Neural progenitor cell (in vitro differentiated cells): ENCODE measurements at regions not wholly inside any gene's neighbourhood (a gene's known extent, or its start where the extent isn't known, plus 50 kb on each side); places are given as distances from the start of the nearest gene placed in this dataset.

Source experiments
- DNase-seq: peaks from one replicate; pipeline ENCODE4 v3.0.0-alpha.2; 2016; ENCODE audit warnings: low spot score
- H2AFZ ChIP-seq: fragments of 200-600 bp; sonication (generic); replicated peaks from 2 replicates; pipeline ENCODE4 v1.6.1; 2016; ENCODE audit warnings: antibody characterized with exemption
- H3F3A ChIP-seq: fragments of 200-600 bp; sonication (generic); 2 replicates; pipeline ENCODE4 v1.6.1; 2016; ENCODE audit warnings: antibody characterized with exemption, low read depth
- H3K27ac ChIP-seq: fragments of 200-600 bp; sonication (generic); 2 replicates; pipeline ENCODE4 v1.5.1; 2016; ENCODE audit warnings: mild to moderate bottlenecking
- H3K27me3 ChIP-seq: fragments of 200-600 bp; sonication (generic); 2 replicates; pipeline ENCODE4 v1.6.1; 2016; ENCODE audit warnings: mild to moderate bottlenecking, moderate library complexity
- H3K36me3 ChIP-seq: fragments of 200-600 bp; sonication (generic); 2 replicates; pipeline ENCODE4 v1.5.1; 2016
- H3K4me1 ChIP-seq: fragments of 200-600 bp; sonication (generic); 2 replicates; pipeline ENCODE4 v1.6.1; 2016; ENCODE audit warnings: mixed run types
- H3K4me2 ChIP-seq: fragments of 200-600 bp; sonication (generic); 2 replicates; pipeline ENCODE4 v1.6.1; 2016
- H3K4me3 ChIP-seq: fragments of 200-600 bp; sonication (generic); 2 replicates; pipeline ENCODE4 v1.5.1; 2016
- H3K79me2 ChIP-seq: fragments of 200-600 bp; sonication (generic); 2 replicates; pipeline ENCODE4 v1.6.1; 2016; ENCODE audit warnings: low read depth
- H3K9ac ChIP-seq: fragments of 200-600 bp; sonication (generic); 2 replicates; pipeline ENCODE4 v1.6.1; 2016
- H3K9me3 ChIP-seq: fragments of 200-600 bp; sonication (generic); 2 replicates; pipeline ENCODE4 v1.5.1; 2016; ENCODE audit warnings: low read depth
- H4K20me1 ChIP-seq: fragments of 200-600 bp; sonication (generic); 2 replicates; pipeline ENCODE4 v1.6.1; 2016; ENCODE audit warnings: low read depth
- H3K27ac Mint-ChIP-seq: 3 replicates; pipeline ENCODE4 v1.8.0; 2021; ENCODE audit warnings: mixed read lengths
- H3K27me3 Mint-ChIP-seq: 2 replicates; pipeline ENCODE4 v1.8.0; 2022; ENCODE audit warnings: low read depth, mild to moderate bottlenecking, inconsistent platforms, moderate library complexity, mixed read lengths; ENCODE audit not compliant: insufficient read depth
- H3K36me3 Mint-ChIP-seq: 3 replicates; pipeline ENCODE4 v1.8.0; 2021; ENCODE audit warnings: mixed read lengths
- H3K4me1 Mint-ChIP-seq: 3 replicates; pipeline ENCODE4 v1.8.0; 2021; ENCODE audit warnings: mixed read lengths
- H3K4me3 Mint-ChIP-seq: 3 replicates; pipeline ENCODE4 v1.8.0; 2021; ENCODE audit warnings: mild to moderate bottlenecking, moderate library complexity, mixed read lengths
- H3K9me3 Mint-ChIP-seq: 3 replicates; pipeline ENCODE4 v1.8.0; 2020; ENCODE audit warnings: mixed read lengths
- CTCF ChIP-seq: fragments of 200-600 bp; sonication (generic); IDR thresholded peaks from 2 replicates; pipeline ENCODE4 v1.5.1; 2017; ENCODE audit warnings: antibody characterized with exemption, mild to moderate bottlenecking
- EZH2 ChIP-seq: fragments of 200-600 bp; sonication (generic); IDR thresholded peaks from 2 replicates; pipeline ENCODE4 v1.6.1; 2017; ENCODE audit warnings: antibody characterized with exemption, mild to moderate bottlenecking, moderate library complexity
- EZH2phosphoT487 ChIP-seq: fragments of 200-600 bp; sonication (generic); IDR thresholded peaks from 2 replicates; pipeline ENCODE4 v1.6.1; 2017; ENCODE audit warnings: antibody characterized with exemption

- Histone ChIP-seq H3F3A (peaks cover 39% of the 10 kb centered on the region), H4K20me1 (no peaks in the 10 kb centered on the region), H3K36me3 (no peaks in the 10 kb centered on the region), H3K9ac (no peak overlapping the region), H3K4me2 (peak overlapping the region; percentile 69), H2AFZ (no peak overlapping the region), H3K27ac (peak overlapping the region; percentile 86), H3K27me3 (no peaks in the 10 kb centered on the region), H3K79me2 (no peaks in the 10 kb centered on the region), H3K4me3 (peak overlapping the region; percentile 23), H3K4me1 (peaks cover 54% of the 10 kb centered on the region), H3K9me3 (no peaks in the 10 kb centered on the region)
- H3K4me1 Mint-ChIP-seq: peaks cover 51% of the 10 kb centered on the region
- H3K36me3 Mint-ChIP-seq: peaks cover 2% of the 10 kb centered on the region
- H3K27me3 Mint-ChIP-seq: peaks cover 2% of the 10 kb centered on the region
- H3K9me3 Mint-ChIP-seq: peaks cover 8% of the 10 kb centered on the region
- peak; percentile 93 for DNase-seq
- peak overlapping the region; percentile 37 for H3K4me3 Mint-ChIP-seq
- no peak for TF ChIP-seq EZH2phosphoT487
- TF ChIP-seq EZH2: no peak
- no peak for TF ChIP-seq CTCF
- H3K27ac Mint-ChIP-seq: peak overlapping the region; percentile 90
These were observed 461.0 kb upstream of the JARID2 start for GRCh38 chr6:14784596-14785492.

- no peak for DNase-seq
- TF ChIP-seq EZH2phosphoT487: no peak
- TF ChIP-seq EZH2: no peak
- no peak for TF ChIP-seq CTCF
- Histone ChIP-seq H3K4me2 (peak overlapping the region; percentile 69), H2AFZ (no peak overlapping the region), H4K20me1 (no peaks in the 10 kb centered on the region), H3F3A (peaks cover 39% of the 10 kb centered on the region), H3K36me3 (no peaks in the 10 kb centered on the region), H3K9me3 (no peaks in the 10 kb centered on the region), H3K9ac (no peak overlapping the region), H3K4me1 (peaks cover 60% of the 10 kb centered on the region), H3K79me2 (no peaks in the 10 kb centered on the region), H3K27me3 (no peaks in the 10 kb centered on the region), H3K27ac (peak overlapping the region; percentile 86), H3K4me3 (peak overlapping the region; percentile 23)
- Mint-ChIP-seq H3K4me1 (peaks cover 57% of the 10 kb centered on the region), H3K9me3 (peaks cover 8% of the 10 kb centered on the region), H3K36me3 (peaks cover 2% of the 10 kb centered on the region), H3K27ac (peak overlapping the region; percentile 90), H3K27me3 (peaks cover 2% of the 10 kb centered on the region), H3K4me3 (no peak overlapping the region)
These were observed 460.4 kb upstream of the JARID2 start for GRCh38 chr6:14785493-14785790.

- peaks cover 2% of the 10 kb centered on the region for H3K36me3 Mint-ChIP-seq
- Histone ChIP-seq H3K79me2 (no peaks in the 10 kb centered on the region), H3K4me3 (no peak overlapping the region), H4K20me1 (no peaks in the 10 kb centered on the region), H3K27ac (peak overlapping the region; percentile 86), H3K36me3 (no peaks in the 10 kb centered on the region), H3K9me3 (no peaks in the 10 kb centered on the region), H2AFZ (no peak overlapping the region), H3K27me3 (no peaks in the 10 kb centered on the region), H3K9ac (no peak overlapping the region), H3K4me2 (peak overlapping the region; percentile 34), H3F3A (peaks cover 39% of the 10 kb centered on the region), H3K4me1 (peaks cover 64% of the 10 kb centered on the region)
- no peak overlapping the region for H3K27ac Mint-ChIP-seq
- H3K9me3 Mint-ChIP-seq: peaks cover 8% of the 10 kb centered on the region
- no peak overlapping the region for H3K4me3 Mint-ChIP-seq
- peaks cover 59% of the 10 kb centered on the region for H3K4me1 Mint-ChIP-seq
- DNase-seq: no peak
- TF ChIP-seq CTCF (no peak), EZH2 (no peak), EZH2phosphoT487 (no peak)
- H3K27me3 Mint-ChIP-seq: peaks cover 2% of the 10 kb centered on the region
These were observed 459.9 kb upstream of the JARID2 start for GRCh38 chr6:14786008-14786407.
